BLaER1 (cell line): ENCODE measurements at regions not wholly inside any gene's neighbourhood (a gene's known extent, or its start where the extent isn't known, plus 50 kb on each side); places are given as distances from the start of the nearest gene placed in this dataset.

Experiments
- H3K27ac ChIP-seq: shearing (Covaris generic); formaldehyde crosslinking; 2 replicates; pipeline ENCODE4 v1.8.1; 2022
- H3K27me3 ChIP-seq: shearing (Covaris generic); formaldehyde crosslinking; 2 replicates; pipeline ENCODE4 v1.8.1; 2022
- H3K36me3 ChIP-seq: shearing (Covaris generic); formaldehyde crosslinking; 2 replicates; pipeline ENCODE4 v1.8.1; 2022
- H3K4me1 ChIP-seq: shearing (Covaris generic); formaldehyde crosslinking; 2 replicates; pipeline ENCODE4 v1.8.1; 2022
- H3K4me2 ChIP-seq: shearing (Covaris generic); formaldehyde crosslinking; 2 replicates; pipeline ENCODE4 v1.8.1; 2022
- H3K4me3 ChIP-seq: shearing (Covaris generic); formaldehyde crosslinking; 2 replicates; pipeline ENCODE4 v1.8.1; 2022
- H3K9ac ChIP-seq: shearing (Covaris generic); formaldehyde crosslinking; 2 replicates; pipeline ENCODE4 v1.8.1; 2022
- H3K9me3 ChIP-seq: shearing (Covaris generic); formaldehyde crosslinking; 2 replicates; pipeline ENCODE4 v1.8.1; 2022
- H4K20me1 ChIP-seq: shearing (Covaris generic); formaldehyde crosslinking; 2 replicates; pipeline ENCODE4 v1.8.1; 2022
- Cebpa-rat ChIP-seq: shearing (Covaris generic); IDR thresholded peaks from 2 replicates; pipeline ENCODE4 v1.8.1; 2022

DNA sequence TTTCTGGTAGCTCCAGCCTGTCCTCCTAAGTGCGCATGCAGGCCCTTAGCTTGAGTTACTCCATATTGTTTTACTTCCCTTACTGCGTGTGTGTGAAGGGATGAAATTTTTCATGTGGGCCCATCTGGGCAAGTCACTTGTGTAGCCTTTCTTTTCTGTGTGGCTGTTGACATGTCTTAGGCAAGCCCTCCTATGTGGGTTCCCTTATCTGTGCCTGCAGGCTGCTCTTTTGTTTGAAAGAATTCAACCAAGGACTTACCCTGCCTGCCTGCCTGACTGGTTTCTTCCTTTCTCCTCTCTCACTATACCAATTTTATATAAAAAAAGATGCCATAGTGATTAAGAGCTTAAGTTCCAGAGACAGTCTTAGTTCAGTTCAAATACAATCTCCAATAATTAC is 249.3 kb downstream of the ATG4C start:
- Histone ChIP-seq H3K36me3 (no peaks in the 10 kb centered on the region), H3K9ac (no peak overlapping the region), H3K9me3 (no peaks in the 10 kb centered on the region), H3K4me3 (no peak overlapping the region), H3K4me2 (no peak overlapping the region), H3K27ac (no peak overlapping the region), H4K20me1 (no peaks in the 10 kb centered on the region), H3K27me3 (no peaks in the 10 kb centered on the region), H3K4me1 (no peaks in the 10 kb centered on the region)
- TF ChIP-seq Cebpa-rat, result no peak

DNA sequence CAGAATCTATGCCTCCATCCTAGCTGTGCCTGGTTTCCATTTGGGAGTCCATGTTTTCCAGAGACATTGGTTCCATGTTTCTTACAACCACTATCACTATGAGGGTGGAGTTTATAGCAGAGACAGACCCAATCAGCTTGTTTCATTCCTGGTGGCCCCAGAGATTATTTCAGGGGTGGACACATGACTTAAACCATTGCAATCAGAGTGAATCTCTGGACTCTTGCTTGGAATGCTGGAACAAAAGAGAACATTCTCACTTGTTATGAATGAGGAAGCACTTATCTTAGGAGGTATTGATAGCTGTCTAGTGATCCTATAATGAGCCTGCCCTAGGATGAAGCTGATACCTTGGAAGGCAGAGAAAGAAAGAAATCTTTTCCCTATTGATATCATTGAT is 250.3 kb downstream of the ATG4C start:
- no peak for TF ChIP-seq Cebpa-rat
- no peaks in the 10 kb centered on the region for H3K36me3 ChIP-seq
- no peak overlapping the region for H3K4me2 ChIP-seq
- no peak overlapping the region for H3K9ac ChIP-seq
- no peaks in the 10 kb centered on the region for H3K27me3 ChIP-seq
- H3K4me3 ChIP-seq, result no peak overlapping the region
- H3K9me3 ChIP-seq, result no peaks in the 10 kb centered on the region
- no peaks in the 10 kb centered on the region for H4K20me1 ChIP-seq
- no peak overlapping the region for H3K27ac ChIP-seq
- no peaks in the 10 kb centered on the region for H3K4me1 ChIP-seq

DNA sequence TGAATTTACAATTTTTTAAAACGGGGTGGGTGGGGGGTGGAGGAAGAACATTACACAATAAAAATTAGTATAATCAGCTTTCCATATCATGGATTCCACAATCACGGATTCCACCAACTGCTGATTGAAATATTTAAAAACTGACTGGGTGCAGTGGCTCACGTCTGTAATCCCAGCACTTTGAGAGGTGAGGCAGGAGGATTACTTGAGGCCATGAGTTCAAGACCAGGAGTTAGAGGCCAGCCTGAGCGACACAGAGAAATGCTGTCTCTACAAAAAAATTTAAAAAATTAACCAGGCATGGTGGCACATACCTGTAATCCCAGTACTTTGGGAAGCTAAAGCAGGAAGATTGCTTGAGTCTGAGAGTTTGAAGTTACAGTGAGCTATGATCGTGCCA is 254.7 kb downstream of the ATG4C start:
- Histone ChIP-seq H3K4me2 (no peak overlapping the region), H3K9me3 (no peaks in the 10 kb centered on the region), H4K20me1 (no peaks in the 10 kb centered on the region), H3K27me3 (no peaks in the 10 kb centered on the region), H3K4me1 (no peaks in the 10 kb centered on the region), H3K27ac (no peak overlapping the region), H3K36me3 (no peaks in the 10 kb centered on the region), H3K4me3 (no peak overlapping the region), H3K9ac (no peak overlapping the region)
- TF ChIP-seq Cebpa-rat, result no peak

DNA sequence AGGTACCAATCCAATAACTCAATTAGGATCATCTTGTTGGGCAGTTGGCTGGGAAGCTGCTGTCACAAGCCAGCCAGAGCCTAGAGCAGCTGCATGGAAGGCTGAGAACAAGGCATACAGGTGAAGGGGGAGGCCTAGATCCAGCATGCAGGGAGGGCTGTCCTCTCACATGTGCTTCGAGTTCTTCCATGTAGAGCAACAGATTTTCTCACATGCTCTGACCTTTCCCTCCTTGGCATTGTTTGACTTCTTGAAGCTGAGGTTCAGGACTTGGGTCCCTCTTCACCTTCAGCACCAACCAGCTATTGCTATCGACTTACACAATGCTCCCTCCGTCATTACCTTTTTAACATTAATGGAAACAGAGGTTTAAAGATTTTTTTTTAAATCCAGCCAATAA is 257.7 kb downstream of the ATG4C start:
- Histone ChIP-seq H3K27ac (no peak overlapping the region), H3K4me3 (no peak overlapping the region), H3K9ac (no peak overlapping the region), H3K36me3 (no peaks in the 10 kb centered on the region), H3K9me3 (no peaks in the 10 kb centered on the region), H3K4me1 (no peaks in the 10 kb centered on the region), H3K27me3 (no peaks in the 10 kb centered on the region), H3K4me2 (no peak overlapping the region), H4K20me1 (no peaks in the 10 kb centered on the region)
- no peak for TF ChIP-seq Cebpa-rat

DNA sequence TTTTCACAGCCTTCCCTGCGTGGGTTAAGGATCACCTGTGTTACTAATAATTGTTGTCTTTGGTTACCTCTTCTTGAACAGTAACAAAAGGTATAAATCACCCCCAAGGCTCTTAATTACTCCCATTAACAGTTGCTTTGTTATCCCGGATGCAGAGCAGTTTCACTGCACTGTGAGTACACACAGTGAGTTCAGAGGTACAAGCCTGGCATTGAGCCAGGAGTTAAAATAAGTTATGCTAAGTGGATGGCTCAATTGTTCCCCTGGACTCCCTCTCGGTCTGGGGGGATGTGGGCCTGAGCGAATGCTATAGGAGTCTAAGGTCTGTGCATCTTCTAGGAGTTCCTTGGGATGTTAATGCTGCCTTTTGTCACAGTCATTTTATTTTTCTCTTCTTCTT is 258.3 kb downstream of the ATG4C start:
- H3K4me1 ChIP-seq, result no peaks in the 10 kb centered on the region
- H3K4me2 ChIP-seq, result no peak overlapping the region
- no peaks in the 10 kb centered on the region for H3K9me3 ChIP-seq
- no peaks in the 10 kb centered on the region for H3K27me3 ChIP-seq
- no peak overlapping the region for H3K4me3 ChIP-seq
- no peak for TF ChIP-seq Cebpa-rat
- no peaks in the 10 kb centered on the region for H3K36me3 ChIP-seq
- H3K9ac ChIP-seq, result no peak overlapping the region
- H4K20me1 ChIP-seq, result no peaks in the 10 kb centered on the region
- no peak overlapping the region for H3K27ac ChIP-seq

DNA sequence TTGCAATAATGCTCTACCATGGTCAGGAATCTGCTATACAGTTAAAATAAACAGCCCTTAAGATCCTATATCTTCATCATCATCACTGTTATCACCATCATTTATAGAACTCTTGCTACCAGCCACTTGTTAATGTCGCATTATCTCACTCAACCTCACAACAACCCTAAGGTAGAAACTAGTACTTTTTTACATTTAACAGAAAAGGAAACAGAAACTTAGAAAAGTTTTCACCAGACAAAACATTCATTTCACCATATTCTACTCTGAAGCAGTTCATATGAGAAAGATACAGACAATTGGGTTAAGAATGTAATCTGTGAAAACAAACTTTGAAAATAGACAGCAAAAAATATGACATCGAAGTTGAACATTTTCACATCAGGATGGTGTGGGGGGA is 262.6 kb downstream of the ATG4C start:
- H3K4me3 ChIP-seq, result no peak overlapping the region
- TF ChIP-seq Cebpa-rat, result no peak
- no peak overlapping the region for H3K9ac ChIP-seq
- no peaks in the 10 kb centered on the region for H3K27me3 ChIP-seq
- H3K9me3 ChIP-seq, result no peaks in the 10 kb centered on the region
- H3K36me3 ChIP-seq, result no peaks in the 10 kb centered on the region
- H4K20me1 ChIP-seq, result no peaks in the 10 kb centered on the region
- H3K4me2 ChIP-seq, result no peak overlapping the region
- H3K27ac ChIP-seq, result no peak overlapping the region
- H3K4me1 ChIP-seq, result no peaks in the 10 kb centered on the region

DNA sequence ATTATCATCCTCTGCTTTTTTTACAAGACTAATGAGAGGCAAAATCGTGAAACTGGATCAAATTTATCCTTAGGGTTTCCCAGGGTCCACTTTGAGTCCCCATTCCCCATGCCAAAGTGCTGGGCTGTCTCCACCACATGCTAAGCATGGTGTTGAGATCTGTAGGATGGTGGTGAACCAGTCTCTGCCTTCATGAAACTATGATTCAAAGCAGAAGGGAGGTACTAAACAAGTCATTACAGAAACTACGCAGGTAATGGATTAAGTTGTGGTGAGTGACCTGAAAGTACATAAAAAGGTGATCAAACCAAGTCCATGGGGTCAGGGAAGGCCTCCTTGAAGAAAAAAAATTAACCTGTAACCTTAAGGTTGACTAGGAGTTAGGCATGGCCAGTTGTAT is 265.2 kb downstream of the ATG4C start:
- Histone ChIP-seq H3K27me3 (no peaks in the 10 kb centered on the region), H3K36me3 (no peaks in the 10 kb centered on the region), H3K9me3 (no peaks in the 10 kb centered on the region), H3K9ac (no peak overlapping the region), H3K4me1 (no peaks in the 10 kb centered on the region), H3K27ac (no peak overlapping the region), H3K4me3 (no peak overlapping the region), H3K4me2 (no peak overlapping the region), H4K20me1 (no peaks in the 10 kb centered on the region)
- TF ChIP-seq Cebpa-rat, result no peak

DNA sequence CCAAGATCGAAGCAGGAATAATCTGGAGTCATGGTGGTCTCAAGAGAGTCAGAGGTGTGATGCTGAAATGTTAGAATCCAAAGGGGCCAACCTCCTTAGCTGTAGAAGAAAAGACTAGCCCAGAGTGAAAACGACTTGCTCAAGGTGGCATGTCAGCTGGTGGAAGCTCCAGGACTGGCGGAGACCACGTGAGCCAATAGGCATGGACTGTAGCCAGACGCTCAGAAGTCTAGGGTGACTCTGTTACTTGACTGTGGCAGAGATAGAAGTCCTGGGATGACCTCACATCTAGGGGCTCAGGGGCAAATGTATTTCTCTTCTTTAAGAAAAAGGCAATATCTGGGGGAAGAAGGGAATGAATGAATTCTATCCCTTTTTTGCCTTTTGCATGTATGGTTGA is 267.4 kb downstream of the ATG4C start:
- no peaks in the 10 kb centered on the region for H4K20me1 ChIP-seq
- H3K4me2 ChIP-seq, result no peak overlapping the region
- no peaks in the 10 kb centered on the region for H3K36me3 ChIP-seq
- no peaks in the 10 kb centered on the region for H3K4me1 ChIP-seq
- H3K9ac ChIP-seq, result no peak overlapping the region
- TF ChIP-seq Cebpa-rat, result no peak
- H3K4me3 ChIP-seq, result no peak overlapping the region
- H3K27ac ChIP-seq, result no peak overlapping the region
- no peaks in the 10 kb centered on the region for H3K9me3 ChIP-seq
- no peaks in the 10 kb centered on the region for H3K27me3 ChIP-seq

DNA sequence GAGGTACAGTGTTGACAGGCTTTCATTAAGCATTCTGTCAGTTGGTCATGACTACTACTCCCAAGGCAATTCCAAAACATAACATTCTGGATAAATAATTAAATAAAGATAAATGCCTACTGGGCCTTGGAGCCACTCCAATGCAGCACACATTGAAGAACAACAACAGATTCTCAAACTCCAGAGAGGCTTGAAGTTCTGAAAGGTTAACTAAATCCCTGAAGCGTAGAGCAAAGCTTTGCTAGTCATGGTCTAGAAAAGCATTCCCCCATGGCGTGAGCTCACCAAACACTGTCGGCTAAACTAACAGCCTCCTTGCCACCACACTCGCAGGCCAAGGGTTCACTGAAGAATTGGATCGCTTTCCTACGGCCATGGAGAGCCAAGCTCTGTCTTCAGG is 268.0 kb downstream of the ATG4C start:
- Histone ChIP-seq H3K27ac (no peak overlapping the region), H3K27me3 (no peaks in the 10 kb centered on the region), H4K20me1 (no peaks in the 10 kb centered on the region), H3K4me2 (no peak overlapping the region), H3K9me3 (no peaks in the 10 kb centered on the region), H3K9ac (no peak overlapping the region), H3K4me3 (no peak overlapping the region), H3K4me1 (no peaks in the 10 kb centered on the region), H3K36me3 (no peaks in the 10 kb centered on the region)
- no peak for TF ChIP-seq Cebpa-rat

DNA sequence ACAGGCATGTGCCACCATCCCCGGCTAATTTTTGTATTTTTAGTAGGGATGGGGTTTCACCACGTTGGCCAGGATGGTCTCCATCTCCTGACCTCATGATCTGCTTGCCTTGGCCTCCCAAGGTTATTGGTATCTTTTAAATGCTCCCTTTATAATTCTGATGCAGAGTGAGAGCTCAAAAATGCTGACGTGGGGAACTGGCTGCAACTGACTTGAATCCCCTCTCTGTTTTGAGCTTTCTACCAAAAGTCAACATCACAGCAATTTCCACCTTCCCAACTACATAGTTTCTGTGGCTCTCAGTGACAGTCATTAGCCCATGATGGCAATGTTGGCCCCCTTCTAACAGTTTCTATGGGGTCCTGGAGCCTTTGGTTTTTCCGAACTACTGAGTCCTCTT is 268.2 kb upstream of the FOXD3 start:
- H3K36me3 ChIP-seq, result no peaks in the 10 kb centered on the region
- no peaks in the 10 kb centered on the region for H3K9me3 ChIP-seq
- no peak for TF ChIP-seq Cebpa-rat
- H3K4me2 ChIP-seq, result no peak overlapping the region
- H3K9ac ChIP-seq, result no peak overlapping the region
- H3K27ac ChIP-seq, result no peak overlapping the region
- no peaks in the 10 kb centered on the region for H4K20me1 ChIP-seq
- H3K4me3 ChIP-seq, result no peak overlapping the region
- no peaks in the 10 kb centered on the region for H3K27me3 ChIP-seq
- H3K4me1 ChIP-seq, result no peaks in the 10 kb centered on the region

DNA sequence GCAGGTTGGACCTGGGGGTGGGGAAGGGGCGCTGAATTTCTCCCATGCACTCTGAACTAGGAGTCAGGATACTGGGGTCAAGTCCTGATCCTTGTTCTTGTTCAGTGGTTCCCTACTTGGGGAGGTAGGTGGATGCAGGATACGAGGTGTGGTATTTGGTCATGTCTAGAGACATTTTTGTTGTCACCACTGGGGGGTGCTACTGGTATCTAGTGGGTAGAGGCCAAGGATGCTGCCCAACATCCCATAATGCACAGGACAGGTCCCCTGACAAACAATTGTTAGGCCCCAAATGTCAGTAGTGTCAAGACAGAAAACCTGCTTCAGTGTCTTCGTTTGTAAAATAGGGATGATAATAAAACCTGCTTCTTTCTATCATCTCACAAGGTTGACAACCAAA is 259.0 kb upstream of the FOXD3 start:
- H3K27me3 ChIP-seq, result no peaks in the 10 kb centered on the region

More for the DNA sequence above, 259.0 kb upstream of the FOXD3 start:
- Histone ChIP-seq H3K4me3 (no peak overlapping the region), H4K20me1 (no peaks in the 10 kb centered on the region), H3K9me3 (no peaks in the 10 kb centered on the region), H3K4me1 (no peaks in the 10 kb centered on the region), H3K9ac (no peak overlapping the region), H3K27ac (no peak overlapping the region), H3K36me3 (no peaks in the 10 kb centered on the region), H3K4me2 (no peak overlapping the region)
- no peak for TF ChIP-seq Cebpa-rat
